ENCODE measurements at regions not wholly inside any gene's neighbourhood (a gene's known extent, or its start where the extent isn't known, plus 50 kb on each side); places are given as distances from the start of the nearest gene placed in this dataset.

- FAIRE-seq, result no peak
- no peak for DNase-seq (ENCODE audit: low read depth in 1 of 2, low spot score in 2 of 2)
- Histone ChIP-seq H2AK5ac (ENCODE audit: low read depth, low read length) (no peak overlapping the region), H3K56ac (replicated peaks; ENCODE audit: insufficient read length, low read depth, low read length) (no peak overlapping the region), H3K79me1 (ENCODE audit: low read depth, low read length) (no peaks in the 10 kb centered on the region), H3K18ac (ENCODE audit: extremely low read depth, low read length) (no peak overlapping the region), H4K5ac (ENCODE audit: insufficient read length, low read depth, low read length) (no peak overlapping the region), H3K27me3 (replicated peaks in 1 of 4; ENCODE audit: control insufficient read depth in 3 of 4, extremely low read depth in 1 of 4, insufficient read depth in 3 of 4, low read length in 3 of 4) (no peaks in the 10 kb centered on the region), H3K23ac (ENCODE audit: insufficient read length) (no peak overlapping the region), H4K91ac (replicated peaks; ENCODE audit: insufficient read length, low read length) (no peak overlapping the region), H2BK20ac (ENCODE audit: low read length) (no peak overlapping the region), H3K14ac (ENCODE audit: insufficient read length) (no peak overlapping the region), H2BK5ac (ENCODE audit: low read depth, low read length) (no peak overlapping the region), H2AFZ (ENCODE audit: low read length) (no peak overlapping the region), H3K79me2 (ENCODE audit: control insufficient read depth in 1 of 2, insufficient read depth in 2 of 2, low read length in 2 of 2) (no peaks in the 10 kb centered on the region), H3K4me1 (replicated peaks in 1 of 4; ENCODE audit: control insufficient read depth in 3 of 4, insufficient read depth in 4 of 4, low read length in 3 of 4) (no peaks in the 10 kb centered on the region), H3K4me3 (ENCODE audit: extremely low read depth in 1 of 4, insufficient read depth in 2 of 4, low read depth in 3 of 4, low read length in 4 of 4) (no peak overlapping the region), H2BK15ac (ENCODE audit: low read length) (no peak overlapping the region), H2BK120ac (replicated peaks; ENCODE audit: low read depth, low read length) (no peak overlapping the region), H3K9me3 (ENCODE audit: insufficient read depth in 2 of 2, low read depth in 1 of 2, low read length in 1 of 2) (no peaks in the 10 kb centered on the region), H3K27ac (ENCODE audit: low read depth, low read length) (no peak overlapping the region), H3K4me2 (ENCODE audit: insufficient read depth in 1 of 2, low read depth in 2 of 2, low read length in 2 of 2) (no peak overlapping the region), H3K36me3 (ENCODE audit: control insufficient read depth in 2 of 4, insufficient read depth in 4 of 4, low read length in 3 of 4) (no peaks in the 10 kb centered on the region), H4K8ac (ENCODE audit: extremely low read depth, insufficient read depth, low read length) (no peak overlapping the region), H3K23me2 (ENCODE audit: low read depth, low read length) (no peaks in the 10 kb centered on the region), H4K20me1 (replicated peaks in 1 of 2; ENCODE audit: control insufficient read depth in 1 of 2, insufficient read depth in 2 of 2, low read length in 2 of 2) (no peaks in the 10 kb centered on the region), H3K4ac (replicated peaks; ENCODE audit: insufficient read length, low read depth, low read length) (no peak overlapping the region), H2BK12ac (ENCODE audit: low read depth, low read length) (no peak overlapping the region), H3K9ac (replicated peaks in 1 of 4; ENCODE audit: extremely low read depth in 1 of 4, low read depth in 3 of 4, low read length in 3 of 4) (no peak overlapping the region)
- ChIA-PET CTCF (ENCODE audit: partially characterized antibody) (no interaction called here), POLR2A (ENCODE audit: partially characterized antibody) (no interaction called here)
- 88% methylated on average over 4 of the region's 4 CpGs; no CpG with 5 or more reads in 1 of the 2 experiments for WGBS, 2 experiments (ENCODE audit: extremely low coverage in 1 of 2, insufficient coverage in 1 of 2, insufficient read length in 1 of 2, insufficient replicate concordance in 2 of 2, low coverage in 1 of 2, low lambda C conversion rate in 2 of 2, missing lambda C conversion rate in 1 of 2)
- no peak for TF ChIP-seq FOSL1 (IDR thresholded peaks at IDR 0.05; ENCODE audit: insufficient read depth, low read depth, low read length)
- TF ChIP-seq CBX5 (IDR thresholded peaks at IDR 0.05; ENCODE audit: low read depth, low read length), result no peak
- TF ChIP-seq SIN3A (conservative IDR thresholded peaks at IDR 0.05 in 1 of 2, IDR thresholded peaks at IDR 0.05 in 1 of 2; ENCODE audit: low read depth in 1 of 2, low read length in 2 of 2), result no peak
Measured at GRCh38 chr13:76769271-76769791, 116.9 kb downstream of the KCTD12 start.

Measured in H1 (cell line).